Astrocyte of the spinal cord (primary cell): ENCODE measurements at regions not wholly inside any gene's neighbourhood (a gene's known extent, or its start where the extent isn't known, plus 50 kb on each side); places are given as distances from the start of the nearest gene placed in this dataset.
"Not testable (repeated sequence)": the region's sequence is repeated elsewhere in the genome, so short reads cannot be mapped to it uniquely, and the experiment has no call there.

Experiments
- DNase-seq: peaks from one replicate; pipeline ENCODE4 v3.0.0; 2011; ENCODE audit warnings: low read depth, low spot score
- H3K4me3 ChIP-seq: 2 replicates; pipeline ENCODE4 v1.5.1; 2011; ENCODE audit warnings: low read depth, mild to moderate bottlenecking, low read length, moderate library complexity
- in situ Hi-C: cut with HindIII; loops from 2 replicates; pipeline ENCODE4 v1.10.0; 2017; ENCODE audit warnings: low sequenced_read_pairs
- TF ChIP-seq, protein P1 (sequence below): IDR thresholded peaks from 2 replicates; pipeline ENCODE4 v1.5.1; 2012; ENCODE audit warnings: low read depth, mild to moderate bottlenecking, low read length, inconsistent platforms

DNA sequence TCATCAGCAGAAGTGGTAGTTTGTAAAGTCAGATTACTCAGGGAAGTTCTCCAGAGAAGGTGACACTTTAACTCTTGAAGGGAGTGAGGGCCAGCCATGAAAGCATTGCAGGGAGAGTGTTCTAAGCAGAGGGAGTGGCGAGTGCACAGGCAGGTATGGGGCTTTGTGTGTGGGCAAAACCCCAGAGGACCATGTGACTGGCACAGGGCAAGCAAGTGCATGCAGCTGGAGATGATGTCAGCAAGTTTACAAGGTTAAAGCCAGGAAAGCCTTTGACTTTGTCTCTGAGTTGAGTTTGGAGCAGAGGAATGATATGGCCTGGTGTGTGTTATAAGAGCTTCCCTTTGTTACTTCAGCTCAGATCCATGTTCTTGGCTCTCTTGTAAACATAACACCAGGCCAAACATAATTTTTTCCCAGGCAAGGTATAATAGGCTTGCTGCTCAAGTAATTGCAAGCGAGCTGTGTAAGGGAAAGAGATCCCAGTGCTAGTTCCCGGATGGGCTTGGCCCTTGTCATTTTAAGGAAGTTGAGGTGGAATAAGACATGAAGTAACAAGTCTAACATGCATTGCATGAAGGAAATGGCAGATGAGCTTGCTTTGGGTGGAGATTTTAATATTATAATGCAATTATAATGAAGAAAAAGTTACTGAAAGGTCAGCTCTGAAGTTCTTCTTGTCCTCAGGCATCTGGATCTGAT, 341.1 kb upstream of the LRRC3B start:
- in situ Hi-C loops, result no loop called here
- H3K4me3 ChIP-seq, result no peak overlapping the region
- DNase-seq, result no peak
- TF ChIP-seq, protein P1, sequence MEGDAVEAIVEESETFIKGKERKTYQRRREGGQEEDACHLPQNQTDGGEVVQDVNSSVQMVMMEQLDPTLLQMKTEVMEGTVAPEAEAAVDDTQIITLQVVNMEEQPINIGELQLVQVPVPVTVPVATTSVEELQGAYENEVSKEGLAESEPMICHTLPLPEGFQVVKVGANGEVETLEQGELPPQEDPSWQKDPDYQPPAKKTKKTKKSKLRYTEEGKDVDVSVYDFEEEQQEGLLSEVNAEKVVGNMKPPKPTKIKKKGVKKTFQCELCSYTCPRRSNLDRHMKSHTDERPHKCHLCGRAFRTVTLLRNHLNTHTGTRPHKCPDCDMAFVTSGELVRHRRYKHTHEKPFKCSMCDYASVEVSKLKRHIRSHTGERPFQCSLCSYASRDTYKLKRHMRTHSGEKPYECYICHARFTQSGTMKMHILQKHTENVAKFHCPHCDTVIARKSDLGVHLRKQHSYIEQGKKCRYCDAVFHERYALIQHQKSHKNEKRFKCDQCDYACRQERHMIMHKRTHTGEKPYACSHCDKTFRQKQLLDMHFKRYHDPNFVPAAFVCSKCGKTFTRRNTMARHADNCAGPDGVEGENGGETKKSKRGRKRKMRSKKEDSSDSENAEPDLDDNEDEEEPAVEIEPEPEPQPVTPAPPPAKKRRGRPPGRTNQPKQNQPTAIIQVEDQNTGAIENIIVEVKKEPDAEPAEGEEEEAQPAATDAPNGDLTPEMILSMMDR, result no peak

DNA sequence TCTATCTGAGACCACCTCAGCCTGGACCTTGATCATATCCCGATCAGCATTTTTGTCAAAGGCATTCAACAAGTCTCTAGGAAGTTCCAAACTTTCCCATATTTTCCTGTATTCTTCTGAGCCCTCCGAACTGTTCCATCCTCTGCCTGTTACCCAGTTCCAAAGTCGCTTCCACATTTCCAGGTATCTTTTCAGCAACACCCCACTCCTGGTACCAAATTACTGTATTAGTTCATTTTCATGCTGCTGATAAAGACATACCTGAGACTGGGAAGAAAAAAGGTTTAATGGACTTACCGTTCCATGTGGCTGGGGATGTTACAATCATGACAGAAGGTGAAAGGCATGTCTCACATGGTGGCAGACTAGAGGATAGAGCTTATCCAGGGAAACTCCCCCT, 338.1 kb upstream of the LRRC3B start:
- in situ Hi-C loops, DNase-seq, H3K4me3 ChIP-seq: not testable (repeated sequence)

GRCh38 chr3:26291840-26292239, 330.7 kb upstream of the LRRC3B start:
- no peak overlapping the region for H3K4me3 ChIP-seq
- no peak for DNase-seq
- TF ChIP-seq, protein P1, result no peak
- in situ Hi-C loops, result no loop called here

- TF ChIP-seq, protein P1, result no peak
- H3K4me3 ChIP-seq, result no peak overlapping the region
- in situ Hi-C loops, result no loop called here
- no peak for DNase-seq
These were observed 329.8 kb upstream of the LRRC3B start for GRCh38 chr3:26292780-26293179.

DNA sequence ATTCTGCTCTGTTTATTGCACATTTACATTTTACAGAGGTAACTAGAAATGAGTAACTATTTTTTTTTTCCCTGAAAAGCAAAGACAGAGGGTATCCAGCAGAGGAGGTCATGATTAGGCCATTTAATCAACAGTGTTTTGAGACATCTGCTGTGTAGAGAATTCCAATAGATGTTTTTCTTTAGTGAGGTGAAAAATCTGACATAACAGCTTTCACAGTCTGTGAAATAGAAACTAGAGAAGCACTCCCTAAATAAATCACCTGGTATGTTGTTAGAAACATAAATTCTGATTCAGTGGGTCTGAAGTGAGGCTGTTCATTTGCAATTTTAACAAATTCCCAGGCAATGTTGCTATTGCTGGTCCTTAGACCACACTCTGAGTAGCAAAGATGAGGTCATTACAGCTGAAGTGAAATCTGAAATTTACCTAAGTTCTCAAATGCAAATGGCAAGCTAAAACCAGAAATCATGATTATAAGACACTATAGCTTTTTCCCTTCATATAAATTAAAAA, 329.2 kb upstream of the LRRC3B start:
- DNase-seq, result no peak
- in situ Hi-C loops, result no loop called here
- no peak overlapping the region for H3K4me3 ChIP-seq
- TF ChIP-seq, protein P1, result no peak

DNA sequence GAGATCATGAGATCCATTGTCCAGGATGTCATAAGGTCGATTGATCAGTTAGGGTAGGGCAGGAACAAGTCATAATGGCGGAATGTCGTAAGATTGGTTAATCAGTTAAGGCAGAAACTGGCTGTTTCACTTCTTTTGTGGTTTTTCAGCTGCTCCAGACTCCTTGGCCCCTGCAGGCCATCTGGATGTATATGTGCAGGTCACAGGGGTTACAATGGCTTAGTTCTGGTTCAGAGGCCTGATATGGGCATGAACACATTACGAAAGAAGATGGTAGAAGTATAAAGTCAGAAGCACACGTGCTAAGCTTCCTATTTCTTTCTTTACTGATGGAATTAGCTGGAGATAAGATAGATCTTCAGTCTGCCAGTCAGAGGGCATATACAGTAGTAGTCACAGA, 315.4 kb upstream of the LRRC3B start:
- in situ Hi-C loops, result no loop called here
- DNase-seq, result no peak
- TF ChIP-seq, protein P1, result no peak
- H3K4me3 ChIP-seq, result no peak overlapping the region

GRCh38 chr3:26307787-26308186, 314.8 kb upstream of the LRRC3B start:
- TF ChIP-seq, protein P1, result no peak

More at GRCh38 chr3:26307787-26308186, 314.8 kb upstream of the LRRC3B start:
- in situ Hi-C loops, result no loop called here
- no peak for DNase-seq
- no peak overlapping the region for H3K4me3 ChIP-seq
